NCI-H128 (cell line): ENCODE measurements at regions not wholly inside any gene's neighbourhood (a gene's known extent, or its start where the extent isn't known, plus 50 kb on each side); places are given as distances from the start of the nearest gene placed in this dataset.

Experiments
- DNase-seq: peaks from one replicate; lab custom pipeline; 2025; ENCODE audit not compliant: unreplicated experiment; lab: John Stamatoyannopoulos, UW

- DNase-seq: no peak
These were observed 135.1 kb upstream of the MYCN start for GRCh38 chr2:15805206-15805605.

GRCh38 chr2:15805772-15806171 is 134.6 kb upstream of the MYCN start:
- no peak for DNase-seq

- no peak for DNase-seq
These were observed 133.4 kb upstream of the MYCN start for GRCh38 chr2:15806801-15807417.

- no peak for DNase-seq
These were observed 132.7 kb upstream of the MYCN start for GRCh38 chr2:15807418-15808203.

- DNase-seq: no peak
These were observed 132.0 kb upstream of the MYCN start for GRCh38 chr2:15808204-15808910.

GRCh38 chr2:15808944-15809343 is 131.4 kb upstream of the MYCN start:
- no peak for DNase-seq

- no peak for DNase-seq
These were observed 130.9 kb upstream of the MYCN start for GRCh38 chr2:15809404-15809803.

GRCh38 chr2:15810477-15811150 is 129.7 kb upstream of the MYCN start:
- DNase-seq: no peak

- no peak for DNase-seq
These were observed 129.0 kb upstream of the MYCN start for GRCh38 chr2:15811367-15811766.

GRCh38 chr2:15812187-15812780 is 128.1 kb upstream of the MYCN start:
- no peak for DNase-seq

GRCh38 chr2:15813481-15814266 is 126.7 kb upstream of the MYCN start:
- no peak for DNase-seq

- no peak for DNase-seq
These were observed 125.9 kb upstream of the MYCN start for GRCh38 chr2:15814403-15814802.

- no peak for DNase-seq
These were observed 125.4 kb upstream of the MYCN start for GRCh38 chr2:15814946-15815345.

- no peak for DNase-seq
These were observed 124.1 kb upstream of the MYCN start for GRCh38 chr2:15816226-15816625.

- DNase-seq: no peak
These were observed 123.5 kb upstream of the MYCN start for GRCh38 chr2:15816674-15817406.

GRCh38 chr2:15817748-15818147 is 122.6 kb upstream of the MYCN start:
- DNase-seq: no peak

GRCh38 chr2:15818318-15818753 is 122.0 kb upstream of the MYCN start:
- no peak for DNase-seq

GRCh38 chr2:15818881-15819280 is 121.5 kb upstream of the MYCN start:
- no peak for DNase-seq

GRCh38 chr2:15819562-15820256 is 120.6 kb upstream of the MYCN start:
- no peak for DNase-seq
